GM21360 (cell line): ENCODE measurements at regions not wholly inside any gene's neighbourhood (a gene's known extent, or its start where the extent isn't known, plus 50 kb on each side); places are given as distances from the start of the nearest gene placed in this dataset.
"Not testable (repeated sequence)": the region's sequence is repeated elsewhere in the genome, so short reads cannot be mapped to it uniquely, and the experiment has no call there.

Experiments
- ATAC-seq: cut with Tn5 transposase; IDR thresholded peaks from one replicate; pipeline ENCODE4 v1.9.1; 2021; ENCODE audit warnings: mild to moderate bottlenecking, moderate library complexity; ENCODE audit not compliant: unreplicated experiment

GRCh38 chr17:27090450-27091042 lies 203.4 kb upstream of the WSB1 start:
- not testable (repeated sequence) for ATAC-seq

- no peak for ATAC-seq
These were observed 202.8 kb upstream of the WSB1 start for GRCh38 chr17:27091043-27091497.

GRCh38 chr17:27094179-27094578 lies 199.7 kb upstream of the WSB1 start:
- not testable (repeated sequence) for ATAC-seq

- ATAC-seq: not testable (repeated sequence)
These were observed 198.1 kb upstream of the WSB1 start for GRCh38 chr17:27095821-27096220.

DNA sequence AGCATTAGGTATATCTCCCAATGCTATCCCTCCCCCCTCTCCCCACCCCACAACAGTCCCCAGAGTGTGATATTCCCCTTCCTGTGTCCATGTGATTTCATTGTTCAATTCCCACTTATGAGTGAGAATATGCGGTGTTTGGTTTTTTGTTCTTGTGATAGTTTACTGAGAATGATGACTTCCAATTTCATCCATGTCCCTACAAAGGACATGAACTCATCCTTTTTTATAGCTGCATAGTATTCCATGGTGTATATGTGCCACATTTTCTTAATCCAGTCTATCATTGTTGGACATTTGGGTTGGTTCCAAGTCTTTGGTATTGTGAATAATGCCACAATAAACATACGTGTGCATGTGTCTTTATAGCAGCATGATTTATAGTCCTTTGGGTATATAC lies 194.6 kb upstream of the WSB1 start:
- ATAC-seq: not testable (repeated sequence)

- ATAC-seq: not testable (repeated sequence)
These were observed 189.2 kb upstream of the WSB1 start for GRCh38 chr17:27104605-27105221.

- no peak for ATAC-seq
These were observed 188.3 kb upstream of the WSB1 start for GRCh38 chr17:27105636-27106035.

GRCh38 chr17:27106347-27106981 lies 187.4 kb upstream of the WSB1 start:
- ATAC-seq: no peak

GRCh38 chr17:27106982-27107360 lies 186.9 kb upstream of the WSB1 start:
- no peak for ATAC-seq

DNA sequence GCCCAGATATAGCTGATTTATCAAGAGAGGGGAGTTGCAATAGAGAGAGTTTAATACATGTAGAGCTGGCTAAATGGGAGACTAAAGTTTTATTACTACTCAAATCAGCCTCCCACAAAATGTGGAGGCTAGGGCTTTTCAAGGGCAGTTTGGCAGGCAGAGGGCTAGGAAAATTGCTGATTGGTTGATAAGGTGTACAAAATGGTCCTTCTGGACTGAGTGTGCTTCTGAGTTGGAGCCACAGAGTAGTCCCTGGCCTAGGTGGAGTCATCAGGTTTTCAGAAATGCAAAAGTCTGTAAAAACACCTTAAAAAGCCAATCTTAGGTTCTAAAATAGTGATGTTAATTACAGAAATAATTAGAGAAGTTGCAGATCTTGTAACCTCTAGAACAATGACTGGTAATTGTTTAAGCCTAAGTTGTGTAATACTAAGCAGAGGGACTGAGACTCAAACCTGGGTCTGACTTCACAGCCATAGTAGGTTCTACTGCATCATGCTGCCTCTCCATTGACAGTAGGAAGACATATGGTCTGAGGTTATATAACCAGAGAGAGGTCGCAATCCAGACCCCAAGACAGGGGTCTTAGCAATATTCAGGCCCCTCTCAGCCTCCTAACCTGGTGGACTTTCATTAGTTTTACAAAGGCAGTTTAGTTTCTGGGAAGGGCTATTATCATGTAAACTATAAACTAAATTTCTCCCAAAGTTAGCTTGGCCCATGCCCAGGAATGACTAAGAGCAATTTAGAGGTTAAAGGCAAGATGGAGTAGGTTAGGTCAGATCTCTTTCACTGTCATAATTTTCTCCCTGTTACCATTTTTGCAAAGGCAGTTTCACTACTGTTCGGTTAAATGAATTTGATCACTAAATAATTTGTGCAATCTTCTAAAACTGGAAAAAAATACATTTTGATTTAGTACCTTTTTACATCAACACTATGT lies 186.3 kb upstream of the WSB1 start:
- ATAC-seq: not testable (repeated sequence)

- no peak for ATAC-seq
These were observed 184.6 kb upstream of the WSB1 start for GRCh38 chr17:27109346-27109745.

DNA sequence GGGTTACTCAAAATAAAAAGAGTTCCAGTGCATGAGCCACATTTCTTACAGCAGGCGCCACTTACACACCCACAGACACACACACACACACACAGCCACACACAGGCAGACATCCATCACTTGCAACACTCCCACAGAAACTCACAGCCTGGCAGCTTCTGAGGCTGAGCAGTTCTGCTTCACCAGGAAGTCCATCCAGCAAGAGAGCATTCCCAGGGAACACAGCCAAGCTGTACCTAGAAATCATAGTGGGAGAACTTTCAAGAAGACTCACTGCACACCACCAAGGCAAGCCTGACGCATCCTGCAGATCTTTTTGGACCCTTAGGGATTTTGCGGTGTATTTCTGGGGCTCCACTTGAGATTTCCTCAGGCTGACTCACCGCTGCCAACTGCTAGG lies 140.9 kb upstream of the WSB1 start:
- no peak for ATAC-seq

DNA sequence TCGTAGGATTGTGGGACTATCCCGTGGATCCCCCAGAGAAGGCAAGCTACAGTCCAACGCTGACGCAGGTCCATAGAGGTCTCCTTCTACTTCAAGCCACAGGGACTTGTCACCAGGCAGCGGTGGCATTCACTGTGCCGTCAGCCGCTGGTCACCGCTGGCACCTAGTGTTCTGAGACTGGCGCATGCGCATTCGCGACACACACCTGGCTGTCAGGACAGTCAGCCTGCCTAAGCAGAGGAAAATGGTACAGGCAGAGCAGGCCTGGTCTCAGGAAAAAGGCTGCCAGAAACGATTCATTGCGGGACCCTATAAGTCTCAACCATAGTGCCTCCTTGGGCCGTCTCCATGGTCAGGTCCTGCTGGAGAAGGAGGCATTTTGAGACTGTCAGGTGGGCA lies 138.0 kb upstream of the WSB1 start:
- no peak for ATAC-seq

GRCh38 chr17:27157297-27157696 lies 136.6 kb upstream of the WSB1 start:
- no peak for ATAC-seq

DNA sequence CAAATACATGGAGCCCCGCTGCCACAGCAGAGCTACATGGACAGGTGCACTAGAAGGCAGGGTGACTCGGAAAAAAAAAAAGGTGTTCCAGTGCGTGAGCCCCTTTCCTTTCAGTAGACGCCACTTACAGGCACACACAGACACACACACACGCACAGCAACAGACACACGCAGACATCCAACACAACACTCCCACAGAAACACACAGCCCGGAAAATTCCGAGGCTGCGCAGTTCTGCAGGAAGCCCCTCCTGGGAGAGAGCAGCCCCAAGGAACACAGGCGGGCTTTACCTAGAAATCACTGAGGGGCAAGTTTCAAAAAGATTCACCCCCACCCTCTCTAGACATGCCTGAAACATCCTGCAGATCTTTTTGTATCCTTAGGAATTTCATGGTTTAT lies 136.0 kb upstream of the WSB1 start:
- no peak for ATAC-seq

DNA sequence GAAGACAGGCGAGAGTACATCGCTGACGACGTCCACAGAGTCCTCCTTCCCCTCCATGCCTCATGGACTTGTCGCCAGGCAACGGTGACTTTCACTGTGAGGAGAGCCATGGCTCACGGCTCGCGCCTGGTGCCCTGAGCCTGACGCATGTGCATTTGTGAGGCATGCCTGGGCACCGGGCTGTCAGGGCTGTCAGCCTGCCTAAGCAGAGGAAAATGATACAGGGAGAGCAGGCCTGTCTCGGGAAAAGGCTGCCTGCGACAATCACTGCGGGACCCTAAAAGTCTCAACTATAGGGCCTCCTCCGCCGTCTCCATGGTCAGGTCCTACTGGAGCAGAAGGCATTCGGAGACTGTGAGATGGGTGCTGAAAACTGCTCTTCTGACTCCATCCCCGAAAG lies 135.5 kb upstream of the WSB1 start:
- no peak for ATAC-seq

- no peak for ATAC-seq
These were observed 113.6 kb upstream of the WSB1 start for GRCh38 chr17:27180322-27180721.

- ATAC-seq: not testable (repeated sequence)
These were observed 112.5 kb upstream of the WSB1 start for GRCh38 chr17:27181379-27181925.

GRCh38 chr17:27181935-27182334 lies 112.0 kb upstream of the WSB1 start:
- ATAC-seq: no peak

DNA sequence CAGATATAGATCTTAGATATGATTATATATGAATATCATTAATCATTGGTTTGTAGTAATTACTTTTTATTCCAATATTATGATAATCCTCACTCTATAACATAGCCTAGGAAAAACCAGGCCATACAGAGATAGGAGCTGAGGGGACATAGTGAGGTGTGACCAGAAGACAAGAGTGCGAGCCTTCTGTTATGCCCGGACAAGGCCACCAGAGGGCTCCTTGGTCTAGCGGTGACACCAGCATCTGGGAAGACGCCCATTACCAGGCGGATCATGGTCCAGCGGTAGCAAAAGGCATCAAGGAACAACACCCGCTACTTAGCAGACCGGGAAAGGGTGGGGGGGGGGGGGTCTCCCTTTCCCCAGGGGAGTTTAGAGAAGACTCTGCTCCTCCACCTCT lies 96.4 kb upstream of the WSB1 start:
- not testable (repeated sequence) for ATAC-seq

DNA sequence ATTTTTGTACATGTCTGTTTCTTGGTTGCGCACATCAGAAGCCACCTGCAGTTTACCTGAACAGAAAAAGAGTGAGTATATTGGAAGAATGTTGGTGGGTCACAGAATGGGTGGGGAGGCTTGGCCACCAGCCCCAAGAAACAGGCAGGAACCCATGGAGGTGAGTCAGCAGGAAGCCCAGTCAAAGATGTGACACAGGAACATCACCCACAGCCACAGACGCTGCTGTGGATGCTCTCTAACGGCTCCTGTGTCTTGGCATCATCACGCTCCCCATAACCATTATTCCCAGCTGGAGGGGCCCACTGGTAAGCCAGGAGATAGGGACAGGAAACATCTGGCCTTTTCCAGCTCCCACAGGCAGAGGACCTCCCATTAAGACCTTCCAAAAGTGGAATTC lies 94.0 kb upstream of the WSB1 start:
- no peak for ATAC-seq
